Keratinocyte (primary cell): ENCODE measurements at regions not wholly inside any gene's neighbourhood (a gene's known extent, or its start where the extent isn't known, plus 50 kb on each side); places are given as distances from the start of the nearest gene placed in this dataset.

Source experiments
- DNase-seq: peaks from one replicate; pipeline ENCODE4 v3.0.0-alpha.2; 2011; ENCODE audit warnings: low read depth, missing footprints, low spot score
- FAIRE-seq: peaks from 2 replicates; lab custom pipeline; 2011; peaks lifted over from hg19 to GRCh38; lab: Jason Lieb, UNC
- H2AFZ ChIP-seq: 2 replicates; pipeline ENCODE4 v1.6.0; 2012; ENCODE audit warnings: low read length, control low read depth, inconsistent platforms; ENCODE audit not compliant: control insufficient read depth
- H3K27ac ChIP-seq: 2 replicates; pipeline ENCODE4 v1.5.1; 2011; ENCODE audit warnings: low read length; ENCODE audit not compliant: control insufficient read depth, insufficient read depth
- H3K27me3 ChIP-seq: 3 replicates; pipeline ENCODE4 v1.6.0; 2011; ENCODE audit warnings: low read length; ENCODE audit not compliant: control insufficient read depth, insufficient read depth; ENCODE audit errors: extremely low read depth
- H3K36me3 ChIP-seq, 2 experiments: 2 replicates in 1 of 2; 3 replicates in 1 of 2; pipeline ENCODE4 v1.5.1; 2011; ENCODE audit warnings: low read length in 2 of 2, mild to moderate bottlenecking in 1 of 2; ENCODE audit not compliant: control insufficient read depth in 2 of 2, insufficient read depth in 2 of 2; ENCODE audit errors: extremely low read depth in 1 of 2
- H3K4me1 ChIP-seq: 3 replicates; pipeline ENCODE4 v1.5.1; 2011; ENCODE audit warnings: low read length; ENCODE audit not compliant: control insufficient read depth, insufficient read depth; ENCODE audit errors: extremely low read depth
- H3K4me2 ChIP-seq: 3 replicates; pipeline ENCODE4 v1.6.0; 2011; ENCODE audit warnings: low read depth, low read length; ENCODE audit not compliant: control insufficient read depth, insufficient read depth; ENCODE audit errors: extremely low read depth
- H3K4me3 ChIP-seq, 3 experiments: fragments of 200-600 bp in 1 of 3; sonication (generic) in 1 of 3; 2 replicates in 2 of 3; 3 replicates in 1 of 3; pipeline ENCODE4 v1.5.1; 2011 to 2016; ENCODE audit warnings: low read length in 3 of 3, mild to moderate bottlenecking in 3 of 3, control low read depth in 2 of 3, inconsistent platforms in 1 of 3, low read depth in 1 of 3, mixed read lengths in 1 of 3, mixed run types in 1 of 3, moderate library complexity in 1 of 3; ENCODE audit not compliant: control insufficient read depth in 2 of 3, insufficient read depth in 2 of 3; ENCODE audit errors: extremely low read depth in 1 of 3
- H3K79me2 ChIP-seq: 2 replicates; pipeline ENCODE4 v1.6.0; 2012; ENCODE audit warnings: low read length; ENCODE audit not compliant: control insufficient read depth, insufficient read depth
- H3K9ac ChIP-seq: 3 replicates; pipeline ENCODE4 v1.6.0; 2011; ENCODE audit warnings: low read length; ENCODE audit not compliant: control insufficient read depth, insufficient read depth; ENCODE audit errors: extremely low read depth
- H3K9me1 ChIP-seq: 3 replicates; pipeline ENCODE4 v1.6.0; 2011; ENCODE audit warnings: low read length; ENCODE audit not compliant: control insufficient read depth, insufficient read depth; ENCODE audit errors: extremely low read depth
- H3K9me3 ChIP-seq: 2 replicates; pipeline ENCODE4 v1.5.1; 2012; ENCODE audit warnings: low read depth, low read length; ENCODE audit not compliant: control insufficient read depth
- H4K20me1 ChIP-seq: 3 replicates; pipeline ENCODE4 v1.6.0; 2011; ENCODE audit warnings: low read length; ENCODE audit not compliant: control insufficient read depth, insufficient read depth; ENCODE audit errors: extremely low read depth
- CTCF ChIP-seq, 3 experiments: IDR thresholded peaks in 1 of 3; conservative IDR thresholded peaks in 1 of 3; optimal IDR thresholded peaks in 1 of 3; 2 replicates in 2 of 3; 3 replicates in 1 of 3; pipeline versions ENCODE3 to v1.5.1; 2011; ENCODE audit warnings: low read length in 3 of 3, mild to moderate bottlenecking in 3 of 3, moderate library complexity in 2 of 3, control low read depth in 1 of 3, inconsistent platforms in 1 of 3; ENCODE audit not compliant: insufficient read depth in 2 of 3; ENCODE audit errors: extremely low read depth in 1 of 3
- EZH2 ChIP-seq: IDR thresholded peaks from one replicate; pipeline ENCODE4 v1.6.1; 2012; ENCODE audit warnings: inconsistent platforms, mild to moderate bottlenecking, low read length, moderate library complexity
- dilution Hi-C: fragments of 300-500 bp; cut with MboI; formaldehyde crosslinking; loops from one replicate; pipeline ENCODE4 v1.7.0; 2020; ENCODE audit warnings: low sequenced_read_pairs; ENCODE audit not compliant: extremely low pct_ligation_motif_present

- no peak for FAIRE-seq
- no peaks in the 10 kb centered on the region for H3K27me3 ChIP-seq
These were observed 174.2 kb upstream of the FRMD4B start for GRCh38 chr3:69560116-69560515.

GRCh38 chr3:69558912-69559311, 173.0 kb upstream of the FRMD4B start:
- H3K27me3 ChIP-seq: peaks cover 5% of the 10 kb centered on the region
- no peak overlapping the region for H3K4me2 ChIP-seq
- H2AFZ ChIP-seq: no peak overlapping the region
- dilution Hi-C loops: no loop called here
- no peaks in the 10 kb centered on the region for H3K79me2 ChIP-seq
- H3K4me3 ChIP-seq: no peak overlapping the region
- no peaks in the 10 kb centered on the region for H3K4me1 ChIP-seq
- no peak overlapping the region for H3K9ac ChIP-seq
- TF ChIP-seq CTCF (optimal IDR thresholded peaks at IDR 0.05 in 1 of 3, IDR thresholded peaks at IDR 0.05 in 1 of 3, conservative IDR thresholded peaks at IDR 0.05 in 1 of 3; ENCODE audit: extremely low read depth in 1 of 3, insufficient read depth in 2 of 3, low read length in 3 of 3) (no peak), EZH2 (no peak)
- H3K27ac ChIP-seq: no peak overlapping the region
- H3K9me3 ChIP-seq: no peaks in the 10 kb centered on the region
- DNase-seq (no peak), FAIRE-seq (no peak)
- no peaks in the 10 kb centered on the region for H4K20me1 ChIP-seq
- no peaks in the 10 kb centered on the region for H3K36me3 ChIP-seq
- H3K9me1 ChIP-seq: no peaks in the 10 kb centered on the region

More at GRCh38 chr3:69560116-69560515, 174.2 kb upstream of the FRMD4B start:
- no peak overlapping the region for H3K4me3 ChIP-seq
- H3K9me1 ChIP-seq: no peaks in the 10 kb centered on the region
- no peak overlapping the region for H3K4me2 ChIP-seq
- DNase-seq: no peak
- dilution Hi-C loops: no loop called here
- H3K9ac ChIP-seq: no peak overlapping the region
- H4K20me1 ChIP-seq: no peaks in the 10 kb centered on the region
- H2AFZ ChIP-seq: no peak overlapping the region
- H3K9me3 ChIP-seq: no peaks in the 10 kb centered on the region
- H3K36me3 ChIP-seq: no peaks in the 10 kb centered on the region
- no peak overlapping the region for H3K27ac ChIP-seq
- TF ChIP-seq EZH2: no peak
- H3K79me2 ChIP-seq: no peaks in the 10 kb centered on the region
- H3K4me1 ChIP-seq: no peaks in the 10 kb centered on the region

- dilution Hi-C loops: no loop called here
- no peak for DNase-seq
- Histone ChIP-seq H3K9me1 (no peaks in the 10 kb centered on the region), H4K20me1 (no peaks in the 10 kb centered on the region), H3K36me3 (no peaks in the 10 kb centered on the region), H3K27me3 (peaks cover 5% of the 10 kb centered on the region), H3K4me1 (no peaks in the 10 kb centered on the region), H2AFZ (no peak overlapping the region), H3K4me3 (no peak overlapping the region), H3K9ac (no peak overlapping the region), H3K27ac (no peak overlapping the region), H3K79me2 (no peaks in the 10 kb centered on the region), H3K4me2 (no peak overlapping the region), H3K9me3 (no peaks in the 10 kb centered on the region)
- FAIRE-seq: no peak
- TF ChIP-seq EZH2 (no peak), CTCF (optimal IDR thresholded peaks at IDR 0.05 in 1 of 3, IDR thresholded peaks at IDR 0.05 in 1 of 3, conservative IDR thresholded peaks at IDR 0.05 in 1 of 3; ENCODE audit: extremely low read depth in 1 of 3, insufficient read depth in 2 of 3, low read length in 3 of 3) (no peak)
These were observed 168.7 kb upstream of the FRMD4B start for GRCh38 chr3:69554576-69554975.
